22Rv1 (cell line): ENCODE measurements at regions not wholly inside any gene's neighbourhood (a gene's known extent, or its start where the extent isn't known, plus 50 kb on each side); places are given as distances from the start of the nearest gene placed in this dataset.

Experiments used
- ZFX ChIP-seq: fragments of 450-650 bp; IDR thresholded peaks from 2 replicates; pipeline ENCODE4 v1.6.1; 2017; ENCODE audit warnings: antibody characterized with exemption, borderline replicate concordance
- TF ChIP-seq, protein P1 (sequence below): fragments of 450-650 bp; IDR thresholded peaks from 2 replicates; pipeline ENCODE4 v1.5.1; 2017; ENCODE audit warnings: mild to moderate bottlenecking

DNA sequence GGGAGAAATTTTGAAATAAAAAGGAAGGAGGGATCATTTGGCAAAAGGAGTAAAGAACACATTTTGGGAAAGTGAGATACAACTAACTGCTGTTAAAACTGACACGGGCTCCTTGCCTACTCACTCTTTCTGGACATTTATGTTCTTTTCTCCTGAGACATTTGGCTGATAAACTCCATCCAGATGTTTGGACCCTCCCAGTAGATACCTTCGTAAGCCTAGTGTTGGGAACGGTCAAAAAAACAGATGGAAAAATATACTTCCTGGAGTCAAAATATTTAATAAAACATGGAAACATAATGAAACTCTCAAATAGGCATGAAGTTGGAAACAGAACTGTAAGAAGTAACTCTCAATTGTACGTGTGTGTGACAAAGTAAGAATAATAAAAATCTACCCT is 360.1 kb upstream of the RIOK2 start:
- TF ChIP-seq, protein P1, sequence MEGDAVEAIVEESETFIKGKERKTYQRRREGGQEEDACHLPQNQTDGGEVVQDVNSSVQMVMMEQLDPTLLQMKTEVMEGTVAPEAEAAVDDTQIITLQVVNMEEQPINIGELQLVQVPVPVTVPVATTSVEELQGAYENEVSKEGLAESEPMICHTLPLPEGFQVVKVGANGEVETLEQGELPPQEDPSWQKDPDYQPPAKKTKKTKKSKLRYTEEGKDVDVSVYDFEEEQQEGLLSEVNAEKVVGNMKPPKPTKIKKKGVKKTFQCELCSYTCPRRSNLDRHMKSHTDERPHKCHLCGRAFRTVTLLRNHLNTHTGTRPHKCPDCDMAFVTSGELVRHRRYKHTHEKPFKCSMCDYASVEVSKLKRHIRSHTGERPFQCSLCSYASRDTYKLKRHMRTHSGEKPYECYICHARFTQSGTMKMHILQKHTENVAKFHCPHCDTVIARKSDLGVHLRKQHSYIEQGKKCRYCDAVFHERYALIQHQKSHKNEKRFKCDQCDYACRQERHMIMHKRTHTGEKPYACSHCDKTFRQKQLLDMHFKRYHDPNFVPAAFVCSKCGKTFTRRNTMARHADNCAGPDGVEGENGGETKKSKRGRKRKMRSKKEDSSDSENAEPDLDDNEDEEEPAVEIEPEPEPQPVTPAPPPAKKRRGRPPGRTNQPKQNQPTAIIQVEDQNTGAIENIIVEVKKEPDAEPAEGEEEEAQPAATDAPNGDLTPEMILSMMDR = no peak
- TF ChIP-seq ZFX = no peak
